Astrocyte (in vitro differentiated cells and primary cell): ENCODE measurements at regions not wholly inside any gene's neighbourhood (a gene's known extent, or its start where the extent isn't known, plus 50 kb on each side); places are given as distances from the start of the nearest gene placed in this dataset.

Experiments used
- DNase-seq: peaks from one replicate; pipeline ENCODE4 v3.0.0-alpha.2; 2010; ENCODE audit warnings: low read depth
- FAIRE-seq: peaks from 2 replicates; lab custom pipeline; 2011; peaks lifted over from hg19 to GRCh38; lab: Jason Lieb, UNC
- H2AFZ ChIP-seq: 2 replicates; pipeline ENCODE4 v1.6.0; 2012; ENCODE audit warnings: low read depth, low read length, inconsistent platforms
- H3K27ac ChIP-seq: 2 replicates; pipeline ENCODE4 v1.5.1; 2011; ENCODE audit warnings: low read depth, low read length, inconsistent platforms
- H3K27me3 ChIP-seq: 2 replicates; pipeline ENCODE4 v1.6.0; 2011; ENCODE audit warnings: low read length, inconsistent platforms; ENCODE audit not compliant: insufficient read depth
- H3K36me3 ChIP-seq: 2 replicates; pipeline ENCODE4 v1.5.1; 2011; ENCODE audit warnings: low read length, inconsistent platforms; ENCODE audit not compliant: insufficient read depth
- H3K4me1 ChIP-seq: 2 replicates; pipeline ENCODE4 v1.5.1; 2011; ENCODE audit warnings: low read length, inconsistent platforms; ENCODE audit not compliant: insufficient read depth
- H3K4me2 ChIP-seq: 2 replicates; pipeline ENCODE4 v1.6.0; 2012; ENCODE audit warnings: low read length, inconsistent platforms
- H3K4me3 ChIP-seq: 2 replicates; pipeline ENCODE4 v1.5.1; 2011; ENCODE audit warnings: low read depth, mild to moderate bottlenecking, low read length, inconsistent platforms; ENCODE audit not compliant: insufficient read depth
- H3K79me2 ChIP-seq: 2 replicates; pipeline ENCODE4 v1.6.0; 2012; ENCODE audit warnings: mild to moderate bottlenecking, low read length, inconsistent platforms; ENCODE audit not compliant: insufficient read depth
- H3K9ac ChIP-seq: 2 replicates; pipeline ENCODE4 v1.6.0; 2012; ENCODE audit warnings: mild to moderate bottlenecking, low read length, inconsistent platforms
- H3K9me3 ChIP-seq: 2 replicates; pipeline ENCODE4 v1.5.1; 2012; ENCODE audit warnings: low read depth, mild to moderate bottlenecking, low read length, inconsistent platforms; ENCODE audit not compliant: insufficient read depth
- H4K20me1 ChIP-seq: 2 replicates; pipeline ENCODE4 v1.6.0; 2012; ENCODE audit warnings: low read length, inconsistent platforms; ENCODE audit not compliant: insufficient read depth
- H3K27ac Mint-ChIP-seq: one replicate; pipeline ENCODE4 v1.8.0; 2021; ENCODE audit warnings: mild to moderate bottlenecking, mixed read lengths; ENCODE audit not compliant: unreplicated experiment
- H3K27me3 Mint-ChIP-seq: one replicate; pipeline ENCODE4 v1.8.0; 2021; ENCODE audit warnings: low read depth, mixed read lengths; ENCODE audit not compliant: unreplicated experiment
- H3K36me3 Mint-ChIP-seq: one replicate; pipeline ENCODE4 v1.8.0; 2021; ENCODE audit warnings: low read depth, mixed read lengths; ENCODE audit not compliant: unreplicated experiment
- H3K4me1 Mint-ChIP-seq: one replicate; pipeline ENCODE4 v1.8.0; 2021; ENCODE audit warnings: low read depth, mixed read lengths; ENCODE audit not compliant: unreplicated experiment
- H3K4me3 Mint-ChIP-seq: one replicate; pipeline ENCODE4 v1.8.0; 2021; ENCODE audit warnings: mild to moderate bottlenecking, moderate library complexity, mixed read lengths; ENCODE audit not compliant: unreplicated experiment
- H3K9me3 Mint-ChIP-seq: one replicate; pipeline ENCODE4 v1.8.0; 2021; ENCODE audit warnings: mild to moderate bottlenecking, mixed read lengths; ENCODE audit not compliant: unreplicated experiment
- CTCF ChIP-seq: IDR thresholded peaks from 2 replicates; pipeline ENCODE4 v1.5.1; 2011; ENCODE audit warnings: low read depth, mild to moderate bottlenecking, inconsistent platforms, low read length, moderate library complexity; ENCODE audit not compliant: insufficient read depth
- EZH2 ChIP-seq: IDR thresholded peaks from 2 replicates; pipeline ENCODE4 v1.6.1; 2012; ENCODE audit warnings: mild to moderate bottlenecking, low read length, inconsistent platforms; ENCODE audit not compliant: insufficient read depth

- H3K4me3 ChIP-seq: no peak overlapping the region
- no peaks in the 10 kb centered on the region for H3K36me3 Mint-ChIP-seq
- H3K36me3 ChIP-seq: no peaks in the 10 kb centered on the region
- no peaks in the 10 kb centered on the region for H3K4me1 Mint-ChIP-seq
- no peak overlapping the region for H2AFZ ChIP-seq
- H3K79me2 ChIP-seq: no peaks in the 10 kb centered on the region
- no peak overlapping the region for H3K9ac ChIP-seq
- no peaks in the 10 kb centered on the region for H3K27me3 ChIP-seq
- TF ChIP-seq CTCF (no peak), EZH2 (no peak)
- no peaks in the 10 kb centered on the region for H3K27me3 Mint-ChIP-seq
- H3K4me1 ChIP-seq: no peaks in the 10 kb centered on the region
- no peak overlapping the region for H3K27ac ChIP-seq
- H4K20me1 ChIP-seq: no peaks in the 10 kb centered on the region
- no peak overlapping the region for H3K4me2 ChIP-seq
- FAIRE-seq: no peak
- H3K4me3 Mint-ChIP-seq: no peak overlapping the region
- DNase-seq: no peak
- no peak overlapping the region for H3K27ac Mint-ChIP-seq
- H3K9me3 ChIP-seq: no peaks in the 10 kb centered on the region
- H3K9me3 Mint-ChIP-seq: no peaks in the 10 kb centered on the region
These were observed 211.7 kb downstream of the SP3 start for GRCh38 chr2:173753441-173753840.

GRCh38 chr2:173754165-173754564 is 211.0 kb downstream of the SP3 start:
- H3K4me1 ChIP-seq: no peaks in the 10 kb centered on the region
- H3K36me3 Mint-ChIP-seq: no peaks in the 10 kb centered on the region
- no peaks in the 10 kb centered on the region for H3K27me3 Mint-ChIP-seq
- no peaks in the 10 kb centered on the region for H4K20me1 ChIP-seq
- H3K36me3 ChIP-seq: no peaks in the 10 kb centered on the region
- FAIRE-seq (no peak), DNase-seq (no peak)
- no peak overlapping the region for H3K27ac ChIP-seq
- no peaks in the 10 kb centered on the region for H3K79me2 ChIP-seq
- no peaks in the 10 kb centered on the region for H3K9me3 Mint-ChIP-seq
- no peak overlapping the region for H3K4me3 ChIP-seq
- no peak overlapping the region for H3K9ac ChIP-seq
- no peaks in the 10 kb centered on the region for H3K9me3 ChIP-seq
- no peak overlapping the region for H3K27ac Mint-ChIP-seq
- H3K4me3 Mint-ChIP-seq: no peak overlapping the region
- no peak overlapping the region for H3K4me2 ChIP-seq
- no peaks in the 10 kb centered on the region for H3K4me1 Mint-ChIP-seq
- H3K27me3 ChIP-seq: no peaks in the 10 kb centered on the region
- H2AFZ ChIP-seq: no peak overlapping the region
- no peak for TF ChIP-seq CTCF
- no peak for TF ChIP-seq EZH2

- no peak overlapping the region for H3K4me3 Mint-ChIP-seq
- H3K4me2 ChIP-seq: no peak overlapping the region
- TF ChIP-seq EZH2 (no peak), CTCF (no peak)
- no peaks in the 10 kb centered on the region for H3K4me1 Mint-ChIP-seq
- no peaks in the 10 kb centered on the region for H3K9me3 Mint-ChIP-seq
- FAIRE-seq: no peak
- H3K36me3 ChIP-seq: no peaks in the 10 kb centered on the region
- no peak overlapping the region for H3K4me3 ChIP-seq
- no peaks in the 10 kb centered on the region for H3K27me3 Mint-ChIP-seq
- H3K79me2 ChIP-seq: no peaks in the 10 kb centered on the region
- H3K36me3 Mint-ChIP-seq: no peaks in the 10 kb centered on the region
- DNase-seq: no peak
- no peak overlapping the region for H3K27ac Mint-ChIP-seq
- H3K4me1 ChIP-seq: no peaks in the 10 kb centered on the region
- H3K9ac ChIP-seq: no peak overlapping the region
- no peaks in the 10 kb centered on the region for H3K27me3 ChIP-seq
- H2AFZ ChIP-seq: peak overlapping the region; percentile 7
- H3K9me3 ChIP-seq: no peaks in the 10 kb centered on the region
- no peak overlapping the region for H3K27ac ChIP-seq
- H4K20me1 ChIP-seq: no peaks in the 10 kb centered on the region
These were observed 210.3 kb downstream of the SP3 start for GRCh38 chr2:173754837-173755236.
